ENCODE measurements at regions not wholly inside any gene's neighbourhood (a gene's known extent, or its start where the extent isn't known, plus 50 kb on each side); places are given as distances from the start of the nearest gene placed in this dataset.

GRCh38 chr17:68682903-68683302, 81.7 kb upstream of the FAM20A start:
- TF ChIP-seq EZH2 (IDR thresholded peaks at IDR 0.05; ENCODE audit: borderline replicate concordance) = no peak
- TF ChIP-seq EZH2phosphoT487 (IDR thresholded peaks at IDR 0.05; ENCODE audit: low read depth, severe bottlenecking, unreplicated experiment) = no peak
- TF ChIP-seq CTCF (IDR thresholded peaks at IDR 0.05; ENCODE audit: poor library complexity) = no peak
- no peaks in the 10 kb centered on the region for H3K79me2 ChIP-seq
- 81% methylated on average over 5 of the region's 5 CpGs for WGBS (ENCODE audit: low lambda C conversion rate, missing lambda C conversion rate)
- no peaks in the 10 kb centered on the region for H3K9me3 ChIP-seq (ENCODE audit: low read depth)
- H2AFZ ChIP-seq = no peak overlapping the region
- no peaks in the 10 kb centered on the region for H3K9me2 ChIP-seq (replicated peaks; ENCODE audit: insufficient read depth)
- no peak overlapping the region for H3K4me2 ChIP-seq
- no peak overlapping the region for H3K27ac ChIP-seq
- no peak overlapping the region for H3K4me3 ChIP-seq
- H4K20me1 ChIP-seq (ENCODE audit: insufficient read depth, poor library complexity, severe bottlenecking) = no peaks in the 10 kb centered on the region
- H3K27me3 ChIP-seq = no peaks in the 10 kb centered on the region
- no peak for DNase-seq (ENCODE audit: low spot score)
- H3K36me3 ChIP-seq (replicated peaks; ENCODE audit: insufficient read depth, low read depth) = no peaks in the 10 kb centered on the region
- H3K4me1 ChIP-seq (ENCODE audit: insufficient read depth) = no peaks in the 10 kb centered on the region

- Histone ChIP-seq H3K36me3 (replicated peaks; ENCODE audit: insufficient read depth, low read depth) (no peaks in the 10 kb centered on the region), H4K20me1 (ENCODE audit: insufficient read depth, poor library complexity, severe bottlenecking) (no peaks in the 10 kb centered on the region), H3K9me2 (replicated peaks; ENCODE audit: insufficient read depth) (no peaks in the 10 kb centered on the region), H3K4me1 (ENCODE audit: insufficient read depth) (no peaks in the 10 kb centered on the region), H3K79me2 (no peaks in the 10 kb centered on the region), H3K9me3 (ENCODE audit: low read depth) (no peaks in the 10 kb centered on the region), H3K4me3 (no peak overlapping the region), H2AFZ (no peak overlapping the region), H3K4me2 (no peak overlapping the region), H3K27ac (no peak overlapping the region), H3K27me3 (no peaks in the 10 kb centered on the region)
- WGBS (ENCODE audit: low lambda C conversion rate, missing lambda C conversion rate) = 88% methylated on average over 1 of the region's 1 CpG
- no peak for DNase-seq (ENCODE audit: low spot score)
- TF ChIP-seq EZH2phosphoT487 (IDR thresholded peaks at IDR 0.05; ENCODE audit: low read depth, severe bottlenecking, unreplicated experiment) (no peak), EZH2 (IDR thresholded peaks at IDR 0.05; ENCODE audit: borderline replicate concordance) (no peak), CTCF (IDR thresholded peaks at IDR 0.05; ENCODE audit: poor library complexity) (no peak)
These were observed 78.7 kb upstream of the FAM20A start for GRCh38 chr17:68679882-68680281.

- H3K4me3 ChIP-seq = no peak overlapping the region
- no peak overlapping the region for H3K4me2 ChIP-seq
- H3K4me1 ChIP-seq (ENCODE audit: insufficient read depth) = no peaks in the 10 kb centered on the region
- no peaks in the 10 kb centered on the region for H3K9me3 ChIP-seq (ENCODE audit: low read depth)
- no peak overlapping the region for H2AFZ ChIP-seq
- WGBS (ENCODE audit: low lambda C conversion rate, missing lambda C conversion rate) = 58% methylated on average over 8 of the region's 8 CpGs
- no peaks in the 10 kb centered on the region for H4K20me1 ChIP-seq (ENCODE audit: insufficient read depth, poor library complexity, severe bottlenecking)
- H3K79me2 ChIP-seq = no peaks in the 10 kb centered on the region
- H3K27ac ChIP-seq = no peak overlapping the region
- H3K9me2 ChIP-seq (replicated peaks; ENCODE audit: insufficient read depth) = no peaks in the 10 kb centered on the region
- no peaks in the 10 kb centered on the region for H3K27me3 ChIP-seq
- DNase-seq (ENCODE audit: low spot score) = no peak
- TF ChIP-seq EZH2 (IDR thresholded peaks at IDR 0.05; ENCODE audit: borderline replicate concordance) (no peak), EZH2phosphoT487 (IDR thresholded peaks at IDR 0.05; ENCODE audit: low read depth, severe bottlenecking, unreplicated experiment) (no peak), CTCF (IDR thresholded peaks at IDR 0.05; ENCODE audit: poor library complexity) (no peak)
- no peaks in the 10 kb centered on the region for H3K36me3 ChIP-seq (replicated peaks; ENCODE audit: insufficient read depth, low read depth)
These were observed 75.7 kb upstream of the FAM20A start for GRCh38 chr17:68676856-68677255.

- H2AFZ ChIP-seq = no peak overlapping the region
- 52% methylated on average over 5 of the region's 5 CpGs for WGBS (ENCODE audit: low lambda C conversion rate, missing lambda C conversion rate)
- no peaks in the 10 kb centered on the region for H3K36me3 ChIP-seq (replicated peaks; ENCODE audit: insufficient read depth, low read depth)
- no peaks in the 10 kb centered on the region for H3K9me3 ChIP-seq (ENCODE audit: low read depth)
- H3K4me2 ChIP-seq = no peak overlapping the region
- no peaks in the 10 kb centered on the region for H3K4me1 ChIP-seq (ENCODE audit: insufficient read depth)
- H3K4me3 ChIP-seq = no peak overlapping the region
- TF ChIP-seq EZH2phosphoT487 (IDR thresholded peaks at IDR 0.05; ENCODE audit: low read depth, severe bottlenecking, unreplicated experiment) (no peak), CTCF (IDR thresholded peaks at IDR 0.05; ENCODE audit: poor library complexity) (no peak), EZH2 (IDR thresholded peaks at IDR 0.05; ENCODE audit: borderline replicate concordance) (no peak)
- H3K79me2 ChIP-seq = no peaks in the 10 kb centered on the region
- no peaks in the 10 kb centered on the region for H3K27me3 ChIP-seq
- DNase-seq (ENCODE audit: low spot score) = no peak
- H3K9me2 ChIP-seq (replicated peaks; ENCODE audit: insufficient read depth) = no peaks in the 10 kb centered on the region
- H3K27ac ChIP-seq = no peak overlapping the region
- no peaks in the 10 kb centered on the region for H4K20me1 ChIP-seq (ENCODE audit: insufficient read depth, poor library complexity, severe bottlenecking)
These were observed 74.6 kb upstream of the FAM20A start for GRCh38 chr17:68675723-68676122.

Data from hepatocyte (in vitro differentiated cells).